ENCODE measurements at regions not wholly inside any gene's neighbourhood (a gene's known extent, or its start where the extent isn't known, plus 50 kb on each side); places are given as distances from the start of the nearest gene placed in this dataset.
A peak's percentile ranks its signal among the peaks of the same experiment; 100 is the strongest.

DNA sequence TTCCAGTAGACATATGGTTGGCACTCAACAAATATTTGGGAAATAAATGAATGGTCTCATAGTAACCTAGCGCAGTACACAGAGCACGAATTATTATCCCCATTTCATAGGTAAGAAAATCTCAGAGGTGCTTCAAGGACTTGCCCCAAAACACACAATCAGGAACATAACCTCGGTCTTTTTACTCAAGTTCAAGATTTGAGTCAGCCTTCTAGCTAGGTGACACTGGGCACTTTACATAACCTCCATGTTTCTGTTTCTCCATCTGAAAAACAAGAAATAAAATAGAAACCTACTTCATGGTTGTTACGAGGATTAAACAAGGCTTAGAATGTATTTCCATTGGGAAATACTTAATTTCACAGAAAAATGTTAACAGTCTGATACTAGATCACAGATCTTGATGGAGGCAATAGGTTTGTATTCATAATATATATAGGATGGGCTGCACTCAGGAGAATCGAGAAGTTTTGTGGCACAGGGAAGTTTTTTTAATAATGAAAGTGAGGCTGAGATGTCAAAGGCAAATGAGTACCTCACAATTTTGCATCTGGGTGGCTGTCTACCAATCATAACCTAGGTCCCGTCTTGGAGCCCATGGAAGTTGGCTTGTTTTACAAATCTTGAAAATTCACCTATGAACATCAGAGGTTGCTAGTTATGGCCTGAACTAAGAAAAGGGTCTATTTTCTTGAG is 147.4 kb upstream of the ZC3H12C start:
- H3K27ac ChIP-seq (ENCODE audit: low read length) = peak overlapping the region; percentile 47; the same call in 1 of the 2 replicates
- no peaks in the 10 kb centered on the region for H3K36me3 ChIP-seq (replicated peaks; ENCODE audit: insufficient read depth, low read length)
- no peaks in the 10 kb centered on the region for H3K9me2 ChIP-seq (replicated peaks; ENCODE audit: insufficient read depth, low read length)
- H3K79me2 ChIP-seq (ENCODE audit: low read length) = no peaks in the 10 kb centered on the region
- H3K9me3 ChIP-seq (replicated peaks; ENCODE audit: insufficient read depth, low read length) = no peaks in the 10 kb centered on the region
- DNase-seq = no peak
- H3K4me2 ChIP-seq (ENCODE audit: low read depth, low read length) = peak overlapping the region; percentile 78
- peaks cover 7% of the 10 kb centered on the region; the same call in 1 of the 2 replicates for H3K4me1 ChIP-seq (ENCODE audit: low read length)
- TF ChIP-seq CTCF (IDR thresholded peaks at IDR 0.05; ENCODE audit: low read length) (no peak), EZH2 (optimal IDR thresholded peaks at IDR 0.05; ENCODE audit: low read depth, low read length) (no peak), EZH2phosphoT487 (IDR thresholded peaks at IDR 0.05; ENCODE audit: low read length) (no peak)
- peak overlapping the region; percentile 72 for H2AFZ ChIP-seq (ENCODE audit: low read length)
- H4K20me1 ChIP-seq (ENCODE audit: insufficient read depth, low read length) = no peaks in the 10 kb centered on the region
- no peaks in the 10 kb centered on the region for H3K27me3 ChIP-seq (replicated peaks; ENCODE audit: insufficient read depth, low read length)
- H3F3A ChIP-seq (ENCODE audit: insufficient read depth, low read length) = no peaks in the 10 kb centered on the region
- H3K4me3 ChIP-seq (ENCODE audit: low read length) = peak overlapping the region; percentile 46
- H3K9ac ChIP-seq (ENCODE audit: low read length) = peak overlapping the region; percentile 40

GRCh38 chr11:109946322-109946846 is 146.8 kb upstream of the ZC3H12C start:
- Histone ChIP-seq H3K9me2 (replicated peaks; ENCODE audit: insufficient read depth, low read length) (no peaks in the 10 kb centered on the region), H2AFZ (ENCODE audit: low read length) (peak overlapping the region; percentile 72), H3K4me2 (ENCODE audit: low read depth, low read length) (peak overlapping the region; percentile 78), H4K20me1 (ENCODE audit: insufficient read depth, low read length) (no peaks in the 10 kb centered on the region), H3K9me3 (replicated peaks; ENCODE audit: insufficient read depth, low read length) (no peaks in the 10 kb centered on the region), H3K27me3 (replicated peaks; ENCODE audit: insufficient read depth, low read length) (no peaks in the 10 kb centered on the region), H3F3A (ENCODE audit: insufficient read depth, low read length) (no peaks in the 10 kb centered on the region), H3K9ac (ENCODE audit: low read length) (peak overlapping the region; percentile 40), H3K4me3 (ENCODE audit: low read length) (peak overlapping the region; percentile 46), H3K27ac (ENCODE audit: low read length) (peak overlapping the region; percentile 47; the same call in 1 of the 2 replicates), H3K36me3 (replicated peaks; ENCODE audit: insufficient read depth, low read length) (no peaks in the 10 kb centered on the region), H3K79me2 (ENCODE audit: low read length) (no peaks in the 10 kb centered on the region), H3K4me1 (ENCODE audit: low read length) (peaks cover 7% of the 10 kb centered on the region; the same call in 1 of the 2 replicates)
- DNase-seq = peak; percentile 87
- TF ChIP-seq EZH2 (optimal IDR thresholded peaks at IDR 0.05; ENCODE audit: low read depth, low read length) = no peak
- peak; percentile 97 for TF ChIP-seq CTCF (IDR thresholded peaks at IDR 0.05; ENCODE audit: low read length)
- TF ChIP-seq EZH2phosphoT487 (IDR thresholded peaks at IDR 0.05; ENCODE audit: low read length) = no peak

DNA sequence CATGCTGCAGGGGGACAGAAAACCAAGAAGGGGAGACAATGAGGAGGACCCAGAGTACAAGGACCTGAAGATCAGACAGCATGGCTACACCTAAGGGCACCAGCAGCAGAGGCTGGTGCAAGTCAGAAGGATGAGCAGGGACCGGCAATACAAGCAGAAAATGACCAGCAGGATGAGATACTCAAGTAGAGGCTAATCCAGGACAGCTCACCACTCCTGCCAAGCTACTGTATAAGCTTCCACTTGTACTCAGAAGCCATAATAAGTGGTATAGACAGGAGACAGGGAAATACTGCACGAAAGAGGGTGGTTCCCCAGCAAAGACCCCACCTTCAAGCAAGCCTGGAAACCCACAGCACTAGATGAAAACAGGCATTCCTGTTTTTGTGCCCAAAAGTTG is 138.7 kb upstream of the ZC3H12C start:
- no peak overlapping the region for H3K27ac ChIP-seq (ENCODE audit: low read length)
- H2AFZ ChIP-seq (ENCODE audit: low read length) = peak overlapping the region; percentile 10; the same call in 1 of the 2 replicates
- no peaks in the 10 kb centered on the region for H3K9me3 ChIP-seq (replicated peaks; ENCODE audit: insufficient read depth, low read length)
- peaks cover 54% of the 10 kb centered on the region for H3K4me1 ChIP-seq (ENCODE audit: low read length)
- TF ChIP-seq EZH2phosphoT487 (IDR thresholded peaks at IDR 0.05; ENCODE audit: low read length) (no peak), CTCF (IDR thresholded peaks at IDR 0.05; ENCODE audit: low read length) (no peak), EZH2 (optimal IDR thresholded peaks at IDR 0.05; ENCODE audit: low read depth, low read length) (no peak)
- 0 out of 2 replicates have a peak overlapping the region, but pooled peaks have one; percentile 5 for H3K4me2 ChIP-seq (ENCODE audit: low read depth, low read length)
- H3K9me2 ChIP-seq (replicated peaks; ENCODE audit: insufficient read depth, low read length) = no peaks in the 10 kb centered on the region
- DNase-seq = no peak
- no peaks in the 10 kb centered on the region for H4K20me1 ChIP-seq (ENCODE audit: insufficient read depth, low read length)
- H3K9ac ChIP-seq (ENCODE audit: low read length) = no peak overlapping the region
- no peaks in the 10 kb centered on the region for H3K36me3 ChIP-seq (replicated peaks; ENCODE audit: insufficient read depth, low read length)
- H3K4me3 ChIP-seq (ENCODE audit: low read length) = no peak overlapping the region
- H3K27me3 ChIP-seq (replicated peaks; ENCODE audit: insufficient read depth, low read length) = no peaks in the 10 kb centered on the region
- H3K79me2 ChIP-seq (ENCODE audit: low read length) = no peaks in the 10 kb centered on the region
- peaks cover 28% of the 10 kb centered on the region for H3F3A ChIP-seq (ENCODE audit: insufficient read depth, low read length)
